ENCODE measurements at regions not wholly inside any gene's neighbourhood (a gene's known extent, or its start where the extent isn't known, plus 50 kb on each side); places are given as distances from the start of the nearest gene placed in this dataset.

- no peak for TF ChIP-seq ATF2 (IDR thresholded peaks at IDR 0.05; ENCODE audit: low read length)
- TF ChIP-seq SRF (IDR thresholded peaks at IDR 0.05; ENCODE audit: low read depth in 2 of 2, low read length in 2 of 2): no peak
- TF ChIP-seq MLLT1 (IDR thresholded peaks at IDR 0.05): no peak
- no peak for TF ChIP-seq EZH2 (IDR thresholded peaks at IDR 0.05; ENCODE audit: borderline replicate concordance, control insufficient read depth, low read depth, low read length)
- TF ChIP-seq ETV6 (conservative IDR thresholded peaks at IDR 0.05 in 1 of 2, IDR thresholded peaks at IDR 0.05 in 1 of 2; ENCODE audit: borderline replicate concordance in 1 of 2, low read depth in 1 of 2): no peak
- no peak for TF ChIP-seq CTCF (IDR thresholded peaks at IDR 0.05 in 2 of 3, conservative IDR thresholded peaks at IDR 0.05 in 1 of 3; ENCODE audit: control insufficient read depth in 2 of 3, extremely low read depth in 1 of 3, insufficient read depth in 1 of 3, low read depth in 3 of 3, low read length in 3 of 3)
- TF ChIP-seq DPF2 (IDR thresholded peaks at IDR 0.05): no peak
- no peak for TF ChIP-seq CBX3 (IDR thresholded peaks at IDR 0.05; ENCODE audit: borderline replicate concordance, low read depth)
- TF ChIP-seq SMAD1 (IDR thresholded peaks at IDR 0.05; ENCODE audit: low read depth, partially characterized antibody): no peak
- TF ChIP-seq POLR2A (IDR thresholded peaks at IDR 0.05; ENCODE audit: low read depth, low read length): no peak
- TF ChIP-seq, protein P1, sequence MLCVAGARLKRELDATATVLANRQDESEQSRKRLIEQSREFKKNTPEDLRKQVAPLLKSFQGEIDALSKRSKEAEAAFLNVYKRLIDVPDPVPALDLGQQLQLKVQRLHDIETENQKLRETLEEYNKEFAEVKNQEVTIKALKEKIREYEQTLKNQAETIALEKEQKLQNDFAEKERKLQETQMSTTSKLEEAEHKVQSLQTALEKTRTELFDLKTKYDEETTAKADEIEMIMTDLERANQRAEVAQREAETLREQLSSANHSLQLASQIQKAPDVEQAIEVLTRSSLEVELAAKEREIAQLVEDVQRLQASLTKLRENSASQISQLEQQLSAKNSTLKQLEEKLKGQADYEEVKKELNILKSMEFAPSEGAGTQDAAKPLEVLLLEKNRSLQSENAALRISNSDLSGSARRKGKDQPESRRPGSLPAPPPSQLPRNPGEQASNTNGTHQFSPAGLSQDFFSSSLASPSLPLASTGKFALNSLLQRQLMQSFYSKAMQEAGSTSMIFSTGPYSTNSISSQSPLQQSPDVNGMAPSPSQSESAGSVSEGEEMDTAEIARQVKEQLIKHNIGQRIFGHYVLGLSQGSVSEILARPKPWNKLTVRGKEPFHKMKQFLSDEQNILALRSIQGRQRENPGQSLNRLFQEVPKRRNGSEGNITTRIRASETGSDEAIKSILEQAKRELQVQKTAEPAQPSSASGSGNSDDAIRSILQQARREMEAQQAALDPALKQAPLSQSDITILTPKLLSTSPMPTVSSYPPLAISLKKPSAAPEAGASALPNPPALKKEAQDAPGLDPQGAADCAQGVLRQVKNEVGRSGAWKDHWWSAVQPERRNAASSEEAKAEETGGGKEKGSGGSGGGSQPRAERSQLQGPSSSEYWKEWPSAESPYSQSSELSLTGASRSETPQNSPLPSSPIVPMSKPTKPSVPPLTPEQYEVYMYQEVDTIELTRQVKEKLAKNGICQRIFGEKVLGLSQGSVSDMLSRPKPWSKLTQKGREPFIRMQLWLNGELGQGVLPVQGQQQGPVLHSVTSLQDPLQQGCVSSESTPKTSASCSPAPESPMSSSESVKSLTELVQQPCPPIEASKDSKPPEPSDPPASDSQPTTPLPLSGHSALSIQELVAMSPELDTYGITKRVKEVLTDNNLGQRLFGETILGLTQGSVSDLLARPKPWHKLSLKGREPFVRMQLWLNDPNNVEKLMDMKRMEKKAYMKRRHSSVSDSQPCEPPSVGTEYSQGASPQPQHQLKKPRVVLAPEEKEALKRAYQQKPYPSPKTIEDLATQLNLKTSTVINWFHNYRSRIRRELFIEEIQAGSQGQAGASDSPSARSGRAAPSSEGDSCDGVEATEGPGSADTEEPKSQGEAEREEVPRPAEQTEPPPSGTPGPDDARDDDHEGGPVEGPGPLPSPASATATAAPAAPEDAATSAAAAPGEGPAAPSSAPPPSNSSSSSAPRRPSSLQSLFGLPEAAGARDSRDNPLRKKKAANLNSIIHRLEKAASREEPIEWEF (IDR thresholded peaks at IDR 0.05; ENCODE audit: insufficient replicate concordance, low read depth, low read length): no peak
- no peak for TF ChIP-seq FOXM1 (IDR thresholded peaks at IDR 0.05; ENCODE audit: low read depth, low read length)
- no peak for TF ChIP-seq CEBPB (IDR thresholded peaks at IDR 0.05; ENCODE audit: borderline replicate concordance in 1 of 2, low read depth in 2 of 2, low read length in 2 of 2)
- no peak for TF ChIP-seq HCFC1 (IDR thresholded peaks at IDR 0.05; ENCODE audit: low read length)
These were observed 1118.7 kb upstream of the C9orf72 start for GRCh38 chr9:28692012-28692411.
